HepG2 (cell line): ENCODE measurements at regions not wholly inside any gene's neighbourhood (a gene's known extent, or its start where the extent isn't known, plus 50 kb on each side); places are given as distances from the start of the nearest gene placed in this dataset.

Experiments
- ATAC-seq: fragments of 200-7000 bp; cut with Tn5 transposase; 3 replicates; pipeline ENCODE4 v1.9.1; 2020; ENCODE audit warnings: mild to moderate bottlenecking, moderate library complexity
- BruUV-seq: library from RNA; stranded (reverse); fragments of 400-500 nt; replicated peaks from 2 replicates; lab custom pipeline; 2021; lab: Mats Ljungman, UMichigan
- CTCF ChIA-PET: fragments of 300-600 bp; formaldehyde crosslinking; extraction: SDS; loops from one replicate; lab custom pipeline; 2021; ENCODE audit warnings: low total read pairs, inconsistent platforms, low intra/inter-chr PET ratio; lab: Yijun Ruan, JAX
- POLR2A ChIA-PET: fragments of 350-600 bp; sonication (Branson Sonifier 250); formaldehyde crosslinking; loops from one replicate; lab custom pipeline; 2020; ENCODE audit warnings: antibody characterized with exemption, inconsistent platforms; lab: Yijun Ruan, JAX
- DNase-seq: peaks from one replicate; pipeline ENCODE4 v3.0.0-alpha.2; 2015; ENCODE audit warnings: low spot score
- FAIRE-seq: peaks from 3 replicates; lab custom pipeline; 2011; peaks lifted over from hg19 to GRCh38; lab: Jason Lieb, UNC
- H2AFZ ChIP-seq: one replicate; pipeline ENCODE4 v1.6.1; 2011; ENCODE audit warnings: low read length, inconsistent platforms
- H3K27ac ChIP-seq: fragments of 300-600 bp; 3 replicates; pipeline ENCODE4 v1.8.0; 2011; ENCODE audit warnings: mixed run types, mild to moderate bottlenecking, mixed read lengths, low read length, inconsistent platforms; ENCODE audit not compliant: insufficient read depth; ENCODE audit errors: extremely low read length
- H3K27me3 ChIP-seq, 2 experiments: fragments of 200-600 bp in 1 of 2; 2 replicates in 1 of 2; 3 replicates in 1 of 2; pipeline versions ENCODE4 v1.6.0 to v1.8.0; 2011; ENCODE audit warnings: low read length in 2 of 2, mild to moderate bottlenecking in 2 of 2, moderate library complexity in 2 of 2, inconsistent platforms in 1 of 2; ENCODE audit not compliant: insufficient read depth in 2 of 2, control insufficient read depth in 1 of 2
- H3K36me3 ChIP-seq, 2 experiments: fragments of 200-600 bp in 1 of 2; replicated peaks in 1 of 2; 2 replicates in 1 of 2; 3 replicates in 1 of 2; pipeline versions ENCODE4 v1.5.1 to v1.8.0; 2011; ENCODE audit warnings: low read length in 2 of 2, inconsistent platforms in 1 of 2; ENCODE audit not compliant: insufficient read depth in 2 of 2, control insufficient read depth in 1 of 2
- H3K4me1 ChIP-seq: 2 replicates; pipeline ENCODE4 v1.5.1; 2012; ENCODE audit warnings: low read length, inconsistent platforms; ENCODE audit not compliant: insufficient read depth
- H3K4me2 ChIP-seq: 2 replicates; pipeline ENCODE4 v1.6.0; 2011; ENCODE audit warnings: low read depth, low read length, inconsistent platforms
- H3K4me3 ChIP-seq, 3 experiments: fragments of 200-600 bp in 1 of 3; sonication (generic), shearing (Covaris generic) in 1 of 3; replicated peaks in 1 of 3; 2 replicates each; pipeline ENCODE4 v1.5.1; 2011 to 2016; ENCODE audit warnings: low read length in 3 of 3, inconsistent platforms in 2 of 3, low read depth in 2 of 3, mild to moderate bottlenecking in 2 of 3, control low read depth in 1 of 3, mixed read lengths in 1 of 3; ENCODE audit not compliant: insufficient read depth in 1 of 3
- H3K79me2 ChIP-seq: one replicate; pipeline ENCODE4 v1.6.1; 2011; ENCODE audit warnings: low read length, inconsistent platforms; ENCODE audit not compliant: insufficient read depth
- H3K9ac ChIP-seq: 2 replicates; pipeline ENCODE4 v1.6.0; 2011; ENCODE audit warnings: mild to moderate bottlenecking, low read depth, low read length, inconsistent platforms; ENCODE audit not compliant: insufficient read depth
- H3K9me3 ChIP-seq: 2 replicates; pipeline ENCODE4 v1.5.1; 2012; ENCODE audit warnings: mild to moderate bottlenecking, low read length
- H4K20me1 ChIP-seq: 2 replicates; pipeline ENCODE4 v1.6.0; 2011; ENCODE audit warnings: inconsistent platforms, mild to moderate bottlenecking, low read length, moderate library complexity; ENCODE audit not compliant: insufficient read depth
- ATF7-NPFF ChIP-seq: sonication (generic); formaldehyde crosslinking; IDR thresholded peaks from 2 replicates; pipeline ENCODE4 v1.8.1; 2023; ENCODE audit warnings: mild to moderate bottlenecking, low read depth, missing genetic modification reagents, moderate library complexity
- CBX2 ChIP-seq, 2 experiments: fragments of 200-600 bp in 1 of 2; sonication (generic); formaldehyde crosslinking in 1 of 2; IDR thresholded peaks; 2 replicates each; pipeline versions ENCODE4 v1.7.0 to v1.8.1; 2018 to 2022; ENCODE audit warnings: low read depth in 2 of 2, low read length in 1 of 2, mild to moderate bottlenecking in 1 of 2, missing genetic modification reagents in 1 of 2
- NCOA2 ChIP-seq: sonication (generic); formaldehyde crosslinking; IDR thresholded peaks from 2 replicates; pipeline ENCODE4 v1.8.0; 2022; ENCODE audit warnings: inconsistent platforms
- ZNF235 ChIP-seq: sonication (generic); formaldehyde crosslinking; IDR thresholded peaks from 2 replicates; pipeline ENCODE4 v1.8.1; 2023; ENCODE audit warnings: mild to moderate bottlenecking, missing genetic modification reagents, borderline replicate concordance
- ZNF709 ChIP-seq: sonication (generic); formaldehyde crosslinking; IDR thresholded peaks from 2 replicates; pipeline ENCODE4 v1.5.0; 2020; ENCODE audit warnings: mild to moderate bottlenecking, missing genetic modification reagents
- WGBS: methylation state at CpG from one replicate; pipeline ENCODE4 v1.1.6; 2017; ENCODE audit warnings: low lambda C conversion rate; 5-methylcytosine and 5-hydroxymethylcytosine counted together
- in situ Hi-C: cut with HindIII; loops from 2 replicates; pipeline ENCODE4 v1.10.0; 2017; ENCODE audit warnings: low pct_unique_long_range_greater_than_20kb; ENCODE audit not compliant: extremely low pct_ligation_motif_present
- intact Hi-C: fragments of 100-400 bp; cut with micrococcal nuclease; formaldehyde crosslinking; loops from one replicate; pipeline ENCODE4 v1.10.0; 2022; ENCODE audit not compliant: unreplicated experiment
- TF ChIP-seq, protein P1 (sequence below): sonication (generic); formaldehyde crosslinking; IDR thresholded peaks from 2 replicates; pipeline ENCODE4 v1.4.0; 2020; ENCODE audit warnings: missing genetic modification reagents
- TF ChIP-seq, protein P2 (sequence below): sonication (generic); formaldehyde crosslinking; IDR thresholded peaks from 2 replicates; pipeline ENCODE4 v1.9.0; 2021; ENCODE audit warnings: mild to moderate bottlenecking, missing genetic modification reagents
- TF ChIP-seq, protein P3 (sequence below): IDR thresholded peaks from 2 replicates; pipeline ENCODE4 v1.6.1; 2016; ENCODE audit warnings: missing compliant biosample characterization, missing genetic modification reagents, borderline replicate concordance

GRCh38 chr3:159785273-159785708 lies 203.3 kb upstream of the IL12A start (continued):
- TF ChIP-seq, protein P1, sequence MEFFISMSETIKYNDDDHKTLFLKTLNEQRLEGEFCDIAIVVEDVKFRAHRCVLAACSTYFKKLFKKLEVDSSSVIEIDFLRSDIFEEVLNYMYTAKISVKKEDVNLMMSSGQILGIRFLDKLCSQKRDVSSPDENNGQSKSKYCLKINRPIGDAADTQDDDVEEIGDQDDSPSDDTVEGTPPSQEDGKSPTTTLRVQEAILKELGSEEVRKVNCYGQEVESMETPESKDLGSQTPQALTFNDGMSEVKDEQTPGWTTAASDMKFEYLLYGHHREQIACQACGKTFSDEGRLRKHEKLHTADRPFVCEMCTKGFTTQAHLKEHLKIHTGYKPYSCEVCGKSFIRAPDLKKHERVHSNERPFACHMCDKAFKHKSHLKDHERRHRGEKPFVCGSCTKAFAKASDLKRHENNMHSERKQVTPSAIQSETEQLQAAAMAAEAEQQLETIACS (CRISPR knock-in tag) = no peak
- TF ChIP-seq ATF7-NPFF (CRISPR knock-in tag) = no peak
- TF ChIP-seq, all 625 proteins: peak for 53

GRCh38 chr3:159786489-159787177 lies 202.0 kb upstream of the IL12A start:
- H3K4me1 ChIP-seq = peaks cover 92% of the 10 kb centered on the region
- no TSS peak for BruUV-seq
- H3K36me3 ChIP-seq = no peaks in the 10 kb centered on the region
- ChIA-PET POLR2A (no interaction called here), CTCF (no interaction called here)
- in situ Hi-C loops = no loop called here
- H3K79me2 ChIP-seq = no peaks in the 10 kb centered on the region
- peak overlapping the region; percentile 55 for H3K4me2 ChIP-seq
- no peak overlapping the region for H2AFZ ChIP-seq
- H3K27ac ChIP-seq = peak overlapping the region; percentile 72
- H3K9me3 ChIP-seq = no peaks in the 10 kb centered on the region
- TF ChIP-seq, protein P2, sequence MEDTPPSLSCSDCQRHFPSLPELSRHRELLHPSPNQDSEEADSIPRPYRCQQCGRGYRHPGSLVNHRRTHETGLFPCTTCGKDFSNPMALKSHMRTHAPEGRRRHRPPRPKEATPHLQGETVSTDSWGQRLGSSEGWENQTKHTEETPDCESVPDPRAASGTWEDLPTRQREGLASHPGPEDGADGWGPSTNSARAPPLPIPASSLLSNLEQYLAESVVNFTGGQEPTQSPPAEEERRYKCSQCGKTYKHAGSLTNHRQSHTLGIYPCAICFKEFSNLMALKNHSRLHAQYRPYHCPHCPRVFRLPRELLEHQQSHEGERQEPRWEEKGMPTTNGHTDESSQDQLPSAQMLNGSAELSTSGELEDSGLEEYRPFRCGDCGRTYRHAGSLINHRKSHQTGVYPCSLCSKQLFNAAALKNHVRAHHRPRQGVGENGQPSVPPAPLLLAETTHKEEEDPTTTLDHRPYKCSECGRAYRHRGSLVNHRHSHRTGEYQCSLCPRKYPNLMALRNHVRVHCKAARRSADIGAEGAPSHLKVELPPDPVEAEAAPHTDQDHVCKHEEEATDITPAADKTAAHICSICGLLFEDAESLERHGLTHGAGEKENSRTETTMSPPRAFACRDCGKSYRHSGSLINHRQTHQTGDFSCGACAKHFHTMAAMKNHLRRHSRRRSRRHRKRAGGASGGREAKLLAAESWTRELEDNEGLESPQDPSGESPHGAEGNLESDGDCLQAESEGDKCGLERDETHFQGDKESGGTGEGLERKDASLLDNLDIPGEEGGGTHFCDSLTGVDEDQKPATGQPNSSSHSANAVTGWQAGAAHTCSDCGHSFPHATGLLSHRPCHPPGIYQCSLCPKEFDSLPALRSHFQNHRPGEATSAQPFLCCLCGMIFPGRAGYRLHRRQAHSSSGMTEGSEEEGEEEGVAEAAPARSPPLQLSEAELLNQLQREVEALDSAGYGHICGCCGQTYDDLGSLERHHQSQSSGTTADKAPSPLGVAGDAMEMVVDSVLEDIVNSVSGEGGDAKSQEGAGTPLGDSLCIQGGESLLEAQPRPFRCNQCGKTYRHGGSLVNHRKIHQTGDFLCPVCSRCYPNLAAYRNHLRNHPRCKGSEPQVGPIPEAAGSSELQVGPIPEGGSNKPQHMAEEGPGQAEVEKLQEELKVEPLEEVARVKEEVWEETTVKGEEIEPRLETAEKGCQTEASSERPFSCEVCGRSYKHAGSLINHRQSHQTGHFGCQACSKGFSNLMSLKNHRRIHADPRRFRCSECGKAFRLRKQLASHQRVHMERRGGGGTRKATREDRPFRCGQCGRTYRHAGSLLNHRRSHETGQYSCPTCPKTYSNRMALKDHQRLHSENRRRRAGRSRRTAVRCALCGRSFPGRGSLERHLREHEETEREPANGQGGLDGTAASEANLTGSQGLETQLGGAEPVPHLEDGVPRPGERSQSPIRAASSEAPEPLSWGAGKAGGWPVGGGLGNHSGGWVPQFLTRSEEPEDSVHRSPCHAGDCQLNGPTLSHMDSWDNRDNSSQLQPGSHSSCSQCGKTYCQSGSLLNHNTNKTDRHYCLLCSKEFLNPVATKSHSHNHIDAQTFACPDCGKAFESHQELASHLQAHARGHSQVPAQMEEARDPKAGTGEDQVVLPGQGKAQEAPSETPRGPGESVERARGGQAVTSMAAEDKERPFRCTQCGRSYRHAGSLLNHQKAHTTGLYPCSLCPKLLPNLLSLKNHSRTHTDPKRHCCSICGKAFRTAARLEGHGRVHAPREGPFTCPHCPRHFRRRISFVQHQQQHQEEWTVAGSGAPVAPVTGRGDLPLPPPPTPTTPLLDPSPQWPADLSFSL = 0 out of 2 replicates have a peak, but pooled peaks have one; percentile 14
- TF ChIP-seq CBX2 (IDR thresholded peaks at IDR 0.05; ENCODE audit: low read depth, low read length) (no peak), CBX2 (CRISPR knock-in tag; IDR thresholded peaks at IDR 0.05; ENCODE audit: low read depth) (no peak), ATF7-NPFF (CRISPR knock-in tag) (no peak), ZNF235 (CRISPR knock-in tag) (no peak), ZNF709 (CRISPR knock-in tag) (no peak), NCOA2 (CRISPR knock-in tag) (no peak)
- TF ChIP-seq, protein P3, sequence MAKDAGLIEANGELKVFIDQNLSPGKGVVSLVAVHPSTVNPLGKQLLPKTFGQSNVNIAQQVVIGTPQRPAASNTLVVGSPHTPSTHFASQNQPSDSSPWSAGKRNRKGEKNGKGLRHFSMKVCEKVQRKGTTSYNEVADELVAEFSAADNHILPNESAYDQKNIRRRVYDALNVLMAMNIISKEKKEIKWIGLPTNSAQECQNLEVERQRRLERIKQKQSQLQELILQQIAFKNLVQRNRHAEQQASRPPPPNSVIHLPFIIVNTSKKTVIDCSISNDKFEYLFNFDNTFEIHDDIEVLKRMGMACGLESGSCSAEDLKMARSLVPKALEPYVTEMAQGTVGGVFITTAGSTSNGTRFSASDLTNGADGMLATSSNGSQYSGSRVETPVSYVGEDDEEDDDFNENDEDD = no peak
- H3K4me3 ChIP-seq = no peak overlapping the region
- H3K27me3 ChIP-seq = no peaks in the 10 kb centered on the region; a peak in 1 of 5 replicates
- H4K20me1 ChIP-seq = no peaks in the 10 kb centered on the region
- FAIRE-seq = no peak
- 71% methylated on average over 9 of the region's 9 CpGs for WGBS
- ATAC-seq = no peak
- H3K9ac ChIP-seq = peak overlapping the region; percentile 21; the same call in 1 of the 2 replicates
- intact Hi-C loops = loop anchor here (1.0 kb wide), 1 partner anchor 13 kb away; no protein-coding TSS in a partner anchor
- DNase-seq = no peak
